ENCODE measurements at regions not wholly inside any gene's neighbourhood (a gene's known extent, or its start where the extent isn't known, plus 50 kb on each side); places are given as distances from the start of the nearest gene placed in this dataset.

GRCh38 chr2:120947982-120948661, 212.5 kb downstream of the GLI2 start:
- DNase-seq (ENCODE audit: low spot score), result no peak
- TF ChIP-seq CTCF (IDR thresholded peaks at IDR 0.05; ENCODE audit: extremely low read depth, missing control alignments), result no peak

DNA sequence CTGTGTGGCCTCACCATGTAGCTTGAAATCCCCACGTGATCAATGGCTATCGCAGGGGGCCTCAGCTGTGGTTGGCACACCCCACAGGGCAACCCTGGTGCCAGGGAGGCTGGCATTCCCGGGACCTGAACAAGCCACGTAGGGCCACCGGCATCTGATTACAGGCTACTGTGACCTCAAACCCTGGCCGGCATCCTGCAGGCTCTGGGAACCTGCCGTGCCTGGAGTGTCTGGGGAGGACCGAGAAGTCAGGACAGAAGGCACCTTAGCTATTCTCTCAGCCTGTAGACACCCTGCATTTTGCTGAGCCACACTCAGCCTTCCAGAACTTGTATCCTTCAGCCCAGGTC, 213.0 kb downstream of the GLI2 start:
- DNase-seq (ENCODE audit: low spot score), result no peak
- TF ChIP-seq CTCF (IDR thresholded peaks at IDR 0.05; ENCODE audit: extremely low read depth, missing control alignments), result no peak

DNA sequence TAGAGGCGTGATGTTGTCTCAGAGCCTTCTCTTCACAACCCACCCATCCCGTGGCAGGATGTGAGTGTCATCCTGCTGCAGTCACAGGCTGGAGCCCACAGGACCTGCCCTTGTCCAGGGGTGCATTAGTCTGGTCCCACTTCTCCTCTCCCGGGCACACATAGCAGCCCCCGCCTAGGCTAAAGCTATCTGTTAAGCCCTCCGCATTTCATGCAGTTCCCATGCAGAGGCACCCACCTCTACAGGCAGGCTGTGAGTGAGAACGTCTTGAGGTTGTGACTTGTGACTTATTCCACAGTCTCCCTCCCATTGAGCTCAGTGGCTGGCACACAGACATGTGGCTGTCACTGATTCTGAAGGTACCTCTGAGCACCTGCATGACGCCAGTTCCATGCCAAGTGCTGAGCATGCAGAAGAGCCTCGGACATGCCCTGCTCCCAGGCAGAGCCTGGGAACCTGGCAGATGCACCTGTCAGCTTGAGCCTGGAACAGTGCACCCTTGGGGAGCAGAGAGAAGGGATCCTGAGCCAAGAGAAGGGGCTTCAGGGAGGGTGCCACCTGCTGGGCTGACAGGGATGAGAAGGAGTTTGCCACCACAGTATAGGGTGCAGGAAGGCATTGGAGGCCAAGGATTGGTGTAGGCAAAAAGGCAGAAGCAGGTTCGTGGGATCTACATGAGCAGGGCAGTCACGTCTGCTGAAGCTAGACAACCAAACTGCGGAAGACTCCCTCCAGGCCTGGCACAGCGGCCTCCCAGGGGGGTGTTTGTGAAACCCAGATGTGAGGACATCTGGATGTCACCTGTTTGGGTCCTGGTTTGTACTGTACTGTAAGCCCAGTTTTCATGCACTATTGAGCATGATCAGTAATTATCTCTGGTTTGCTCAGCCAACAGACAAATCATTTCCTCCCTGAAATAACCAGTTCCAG, 213.6 kb downstream of the GLI2 start:
- TF ChIP-seq CTCF (IDR thresholded peaks at IDR 0.05; ENCODE audit: extremely low read depth, missing control alignments), result no peak
- DNase-seq (ENCODE audit: low spot score), result no peak

- no peak for DNase-seq (ENCODE audit: low spot score)
- no peak for TF ChIP-seq CTCF (IDR thresholded peaks at IDR 0.05; ENCODE audit: extremely low read depth, missing control alignments)
Observed at GRCh38 chr2:120949957-120950590, 214.4 kb downstream of the GLI2 start.

GRCh38 chr2:120951693-120952092, 216.0 kb downstream of the GLI2 start:
- DNase-seq (ENCODE audit: low spot score), result no peak
- TF ChIP-seq CTCF (IDR thresholded peaks at IDR 0.05; ENCODE audit: extremely low read depth, missing control alignments), result no peak

DNA sequence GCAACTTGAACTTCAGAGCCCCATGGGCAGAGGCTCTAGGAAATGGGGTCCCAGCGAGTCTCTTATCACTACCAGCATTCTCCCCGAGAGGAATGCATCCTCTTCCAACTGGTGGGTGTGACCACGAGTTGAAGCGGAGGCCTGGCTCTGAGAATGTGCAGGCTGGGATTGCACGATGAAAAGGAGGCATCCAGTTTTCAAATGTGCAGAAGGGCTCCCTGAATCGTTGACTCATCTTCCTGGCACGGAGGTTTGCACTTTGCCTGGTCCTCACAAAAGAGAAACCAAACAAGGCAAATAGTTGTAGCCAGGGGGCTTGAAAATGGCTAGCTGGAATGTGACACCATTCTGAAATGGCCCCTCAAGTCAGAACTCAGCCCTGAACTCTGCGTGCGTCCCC, 216.7 kb downstream of the GLI2 start:
- TF ChIP-seq CTCF (IDR thresholded peaks at IDR 0.05; ENCODE audit: extremely low read depth, missing control alignments), result no peak
- DNase-seq (ENCODE audit: low spot score), result no peak

Measured in GM20000 (cell line).